ENCODE measurements at regions not wholly inside any gene's neighbourhood (a gene's known extent, or its start where the extent isn't known, plus 50 kb on each side); places are given as distances from the start of the nearest gene placed in this dataset.

DNA sequence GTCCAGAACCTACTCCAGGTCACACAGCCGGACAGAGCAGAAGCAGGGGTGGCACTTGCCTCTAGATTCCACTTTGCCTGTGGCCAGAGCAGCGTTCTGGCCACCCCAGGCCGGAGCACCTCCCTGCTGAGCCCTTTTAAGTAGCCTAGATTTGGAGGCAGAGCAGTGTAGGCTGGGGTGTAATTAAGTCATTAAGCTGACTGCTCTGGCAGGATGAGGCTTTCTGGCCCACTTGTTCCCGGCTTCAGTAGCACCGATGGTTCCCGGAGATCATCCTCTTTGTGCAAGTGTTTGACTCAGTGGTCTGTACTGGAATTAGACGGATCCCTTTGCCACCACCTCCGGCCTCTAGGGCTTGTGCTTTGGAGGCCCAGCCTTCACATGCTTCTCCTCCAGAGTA lies 281.9 kb upstream of the ANKRD55 start:
- DNase-seq: no peak

DNA sequence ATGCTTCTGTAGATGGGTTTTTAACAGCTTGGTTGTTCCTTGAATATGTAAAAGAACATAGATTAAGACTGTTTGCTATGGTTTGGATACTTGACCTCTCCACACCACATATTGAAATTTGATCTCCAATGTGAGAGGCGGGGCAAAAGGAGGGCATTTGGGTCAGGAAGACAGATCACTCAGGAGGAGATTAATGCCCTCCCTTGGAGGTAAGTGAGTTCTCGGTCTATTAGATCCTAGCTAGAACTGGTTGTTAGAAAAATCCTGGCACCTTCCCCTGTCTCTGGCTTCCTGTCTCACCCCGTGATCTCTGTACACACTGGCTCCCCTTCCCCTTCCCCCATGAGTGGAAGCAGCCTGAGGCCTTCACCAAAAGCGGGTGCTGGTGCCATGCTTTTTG lies 281.1 kb upstream of the ANKRD55 start:
- DNase-seq: no peak

DNA sequence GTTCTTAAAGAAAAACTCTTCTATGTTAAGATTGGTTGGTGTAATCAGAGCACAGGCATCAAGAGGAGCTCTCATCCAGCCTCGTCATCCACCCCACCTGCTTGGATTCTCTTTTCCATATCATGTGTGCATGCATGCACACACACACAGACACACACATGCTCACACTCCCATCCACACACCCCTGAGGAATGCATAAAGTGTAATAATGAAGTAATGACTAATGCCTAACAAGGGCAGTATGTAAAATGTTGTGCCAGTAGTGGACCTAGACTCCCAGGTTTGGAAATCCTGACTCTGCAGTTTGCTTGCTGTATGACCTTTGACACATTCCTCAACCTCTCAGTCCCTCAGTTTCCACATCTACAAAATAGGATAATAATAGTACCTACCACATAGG lies 280.0 kb upstream of the ANKRD55 start:
- DNase-seq: no peak

DNA sequence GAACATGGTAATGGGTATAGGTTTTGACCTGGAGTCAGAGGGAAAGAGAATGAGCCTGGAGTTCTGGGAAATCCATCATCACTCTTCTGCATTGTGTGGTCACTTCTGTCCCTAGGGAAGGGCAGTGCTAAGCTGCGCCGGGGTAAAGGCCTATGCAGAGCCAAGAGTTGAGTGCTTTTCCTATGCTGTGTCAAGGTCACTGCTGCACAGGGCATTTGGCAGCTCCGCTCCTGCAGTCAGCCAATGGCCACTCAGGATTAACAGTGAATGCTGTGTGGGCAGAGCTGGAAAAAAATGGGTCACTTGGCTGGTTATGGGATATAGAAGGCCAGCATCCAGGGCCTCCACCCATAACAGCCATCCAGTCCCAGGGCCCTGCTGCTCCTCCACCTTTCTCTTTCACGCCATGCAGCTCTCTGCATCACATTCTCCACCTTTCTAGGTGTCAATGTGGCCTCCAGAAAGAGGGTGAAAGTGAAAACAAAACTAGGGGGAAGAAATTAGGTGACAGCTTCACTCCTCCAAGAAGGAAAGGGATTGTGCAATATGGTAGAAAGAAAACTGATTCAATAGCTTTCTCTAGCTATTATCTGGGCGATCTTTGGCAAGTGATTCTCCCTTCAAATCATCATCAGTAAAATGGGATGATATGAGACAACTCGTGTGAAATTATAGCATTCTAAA lies 279.3 kb upstream of the ANKRD55 start:
- DNase-seq: no peak

DNA sequence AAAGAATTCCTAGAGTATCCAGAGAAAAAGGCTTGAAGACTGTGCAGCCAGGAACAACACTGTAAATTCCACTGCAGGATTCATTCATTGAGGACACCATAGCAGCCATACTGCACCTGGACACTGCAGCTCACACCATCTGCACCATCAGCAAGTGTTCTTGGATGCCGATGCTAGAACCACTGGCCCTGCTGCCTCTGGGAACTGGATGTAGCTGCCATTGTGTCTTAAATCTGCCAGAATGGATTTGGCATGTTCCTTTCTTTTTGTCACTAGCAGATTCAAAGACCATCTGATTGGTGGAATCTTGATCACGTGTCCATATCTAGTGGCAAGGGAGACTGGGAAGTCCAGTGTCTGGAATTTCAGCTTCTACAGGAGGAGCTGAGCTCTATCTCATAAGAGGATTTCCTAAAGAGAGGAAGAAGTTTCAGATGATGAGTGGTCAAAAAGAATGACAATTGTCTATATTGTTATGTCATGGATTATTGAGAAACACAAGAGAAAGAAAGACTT lies 278.3 kb upstream of the ANKRD55 start:
- peak in 1 of 3 donors; percentile 57 for DNase-seq

DNA sequence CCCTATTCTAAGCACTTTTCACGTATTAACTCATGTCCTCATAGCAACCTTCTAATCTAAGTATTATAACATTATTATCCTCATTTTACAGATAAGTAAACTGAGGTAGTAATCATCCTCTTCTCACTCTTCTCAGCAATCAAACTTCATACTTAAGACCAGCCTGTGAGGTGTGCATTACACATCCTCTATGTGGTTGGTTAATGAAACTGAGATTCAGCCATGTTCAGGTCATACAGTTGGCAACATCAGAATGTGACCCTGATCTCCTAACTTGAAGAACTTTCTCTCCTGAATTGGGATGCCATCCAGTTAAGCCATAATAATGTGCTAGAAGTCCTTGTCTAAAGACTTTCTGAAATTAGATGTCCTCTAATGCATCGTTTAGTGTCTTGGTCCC lies 275.1 kb upstream of the ANKRD55 start:
- no peak for DNase-seq

DNA sequence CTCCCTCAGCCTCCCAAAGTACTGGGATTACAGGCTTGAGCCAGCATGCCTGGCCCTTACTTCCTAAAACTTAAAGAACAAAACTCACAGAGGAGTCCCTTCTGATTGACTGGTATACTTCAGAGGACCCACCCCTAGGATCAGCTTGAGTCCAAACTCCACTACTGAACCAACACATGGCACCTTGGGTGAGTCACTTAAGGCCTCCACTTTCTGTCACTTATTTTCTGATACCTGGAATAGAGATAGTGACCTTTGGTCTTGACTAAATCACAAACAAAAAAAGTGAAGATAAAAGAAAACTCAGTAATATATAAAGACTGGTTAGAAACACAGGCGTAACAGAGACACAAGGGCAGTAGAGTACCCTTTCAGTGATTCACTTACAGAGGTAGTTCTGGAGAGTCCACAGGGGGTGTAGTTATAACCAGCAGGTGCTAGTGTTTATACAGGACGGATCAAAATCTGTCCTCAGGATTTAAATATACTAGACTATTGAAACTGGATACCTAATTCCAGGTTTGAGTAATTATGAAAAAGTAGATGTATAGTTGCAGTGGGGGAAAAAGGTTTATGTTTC lies 274.3 kb upstream of the ANKRD55 start:
- DNase-seq: no peak

DNA sequence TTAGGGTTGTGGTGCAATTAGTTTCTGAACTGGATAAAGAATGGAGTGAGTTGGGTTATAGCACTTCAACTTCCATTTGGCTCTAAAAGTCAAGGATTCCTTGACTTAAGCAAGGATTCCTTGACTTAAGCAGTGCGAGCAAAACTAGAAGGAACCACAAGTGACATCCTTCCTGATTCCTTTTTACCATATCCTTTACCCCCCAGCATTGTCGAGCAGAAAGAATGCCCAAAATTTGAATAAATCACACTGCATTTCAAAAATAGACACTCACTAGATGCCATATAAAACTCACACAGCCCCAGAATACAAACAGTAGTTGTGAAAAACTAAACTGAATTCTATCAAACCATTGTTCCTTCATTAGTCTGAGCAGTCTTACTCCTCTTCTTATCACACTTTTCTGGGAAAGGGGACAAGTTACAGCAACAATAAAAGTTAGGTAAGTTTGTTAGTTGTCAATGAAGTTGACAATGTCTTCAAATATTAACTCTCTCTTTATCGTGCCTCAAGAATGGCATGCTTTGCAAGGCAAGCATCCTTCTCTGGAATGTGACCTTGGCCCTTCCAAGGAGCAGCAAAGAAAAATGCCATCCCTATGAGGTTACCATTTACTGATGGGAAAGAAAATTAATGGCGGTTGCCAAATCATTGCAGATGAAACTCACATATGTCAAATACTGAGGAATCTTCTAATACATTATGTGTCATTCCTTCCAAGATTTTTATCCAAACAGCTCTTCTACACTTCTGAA lies 273.3 kb upstream of the ANKRD55 start:
- peak in 1 of 3 donors; percentile 35 for DNase-seq

DNA sequence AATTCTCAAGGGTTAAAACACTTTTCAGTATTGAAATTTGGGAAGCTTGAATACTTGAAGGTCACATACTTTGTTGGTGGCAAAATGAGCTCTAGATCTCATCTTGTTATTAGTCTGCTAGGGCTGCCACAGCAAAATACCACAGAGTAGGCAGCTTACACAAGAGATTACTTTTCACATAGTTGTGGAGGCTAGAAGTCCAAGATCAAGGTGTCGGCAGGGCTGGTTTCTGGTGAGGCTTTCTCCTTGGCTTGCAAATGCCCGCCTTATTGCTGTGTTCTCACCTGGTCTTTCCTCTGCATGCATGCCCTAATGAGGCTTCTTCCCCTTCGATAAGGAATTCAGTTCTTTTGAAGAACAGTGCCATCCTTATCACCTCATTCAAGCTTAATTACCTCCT lies 270.8 kb upstream of the ANKRD55 start:
- no peak for DNase-seq

DNA sequence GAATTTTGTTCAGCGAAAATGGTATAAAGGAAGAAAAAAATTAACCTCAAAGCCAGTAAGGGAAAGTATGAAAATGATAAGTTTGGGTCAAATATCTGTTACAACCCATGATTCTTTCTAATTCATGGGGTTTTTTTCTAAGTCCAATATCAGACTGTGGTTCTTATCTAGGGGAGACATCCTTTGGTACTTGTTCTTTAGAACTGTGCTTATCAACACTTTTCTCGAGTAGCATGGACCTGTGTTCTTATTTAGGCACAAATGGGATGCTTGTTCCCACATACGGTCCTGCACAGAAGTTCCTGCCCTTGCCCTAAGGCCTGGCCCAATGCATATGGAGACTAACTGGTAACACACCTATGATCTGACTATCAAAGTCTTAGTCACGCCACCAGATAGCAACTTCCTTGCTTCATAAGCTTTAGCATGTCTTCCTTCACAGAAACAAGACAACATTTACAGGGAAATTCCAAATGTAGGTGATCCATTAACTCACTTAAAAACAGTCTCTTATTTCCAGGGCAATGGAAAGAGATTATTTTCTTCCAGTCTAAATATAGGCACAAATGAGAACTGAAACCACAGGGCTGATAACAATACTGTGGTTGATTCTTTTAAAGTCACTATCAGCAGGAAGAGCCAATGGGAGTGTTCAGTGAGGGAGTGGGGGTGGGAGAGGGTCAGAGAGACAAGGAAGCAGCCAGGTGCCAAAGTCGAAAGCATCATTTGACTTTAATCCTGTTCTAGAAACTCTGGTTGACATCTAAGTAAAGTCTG lies 268.8 kb upstream of the ANKRD55 start:
- no peak for DNase-seq

DNA sequence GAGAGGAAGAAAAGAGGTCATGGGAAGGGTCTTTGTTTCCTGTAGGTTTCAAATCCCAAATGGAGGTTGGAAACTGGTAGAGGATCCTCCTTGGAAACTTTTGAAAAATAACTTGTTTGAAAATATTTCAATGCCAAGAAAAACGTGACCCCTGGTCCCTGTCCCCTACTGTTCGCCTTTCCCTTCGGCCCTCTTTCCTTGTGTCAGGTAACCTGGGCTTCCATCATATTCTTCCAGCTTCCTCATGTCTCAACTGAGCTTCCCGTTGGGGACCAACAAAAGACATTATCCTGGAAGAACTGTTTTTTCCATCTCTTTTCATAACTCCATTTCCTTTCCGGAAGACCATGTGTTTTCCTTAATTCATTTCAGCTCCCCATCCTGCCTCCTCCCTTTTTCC lies 266.8 kb upstream of the ANKRD55 start:
- no peak for DNase-seq

DNA sequence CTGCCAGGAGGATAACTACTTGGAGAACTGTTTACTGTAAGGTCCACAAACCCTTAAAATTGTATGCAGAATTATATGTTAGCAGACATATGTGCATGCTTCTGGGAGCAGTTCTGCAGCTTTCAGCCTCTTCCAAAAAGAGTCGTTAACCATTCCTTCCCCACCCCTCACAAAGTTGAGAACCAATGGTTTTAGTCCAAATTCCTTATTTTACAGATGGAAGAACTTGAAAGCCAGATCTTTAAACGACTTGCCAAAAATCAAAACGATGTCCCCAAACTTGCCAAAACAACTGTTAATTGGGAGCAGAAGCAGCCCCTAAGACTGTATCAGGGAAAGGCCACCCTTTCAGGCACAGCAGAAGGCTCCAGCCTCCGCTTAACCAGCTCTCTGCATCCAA lies 266.4 kb upstream of the ANKRD55 start:
- no peak for DNase-seq

DNA sequence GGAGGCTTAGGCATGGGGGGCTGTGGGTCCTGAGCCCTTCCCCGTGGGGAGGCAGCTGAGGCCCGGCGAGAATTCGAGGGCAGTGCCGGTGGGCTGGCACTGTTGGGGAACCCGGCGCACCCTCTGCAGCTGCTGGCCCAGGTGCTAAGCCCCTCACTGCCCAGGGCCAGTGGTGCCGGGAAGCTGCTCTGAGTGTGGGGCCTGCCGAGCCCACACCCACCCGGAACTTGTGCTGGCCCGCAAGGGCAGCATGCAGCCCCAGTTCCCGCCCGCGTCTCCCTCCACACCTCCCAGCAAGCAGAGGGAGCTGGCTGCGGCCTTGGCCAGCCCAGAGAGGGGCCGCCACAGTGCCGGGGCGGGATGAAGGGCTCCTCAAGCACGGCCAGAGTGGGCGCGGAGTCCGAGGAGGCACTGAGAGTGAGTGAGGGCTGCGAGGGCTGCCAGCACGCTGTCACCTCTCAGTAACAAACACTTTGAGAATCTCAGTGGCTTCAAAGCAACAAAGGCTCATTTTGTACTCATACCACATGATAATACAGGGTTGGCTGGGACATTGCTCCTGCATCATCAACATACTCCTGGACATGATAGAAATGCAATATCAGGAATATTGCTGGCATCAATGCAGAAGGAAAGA lies 265.7 kb upstream of the ANKRD55 start:
- DNase-seq: no peak

DNA sequence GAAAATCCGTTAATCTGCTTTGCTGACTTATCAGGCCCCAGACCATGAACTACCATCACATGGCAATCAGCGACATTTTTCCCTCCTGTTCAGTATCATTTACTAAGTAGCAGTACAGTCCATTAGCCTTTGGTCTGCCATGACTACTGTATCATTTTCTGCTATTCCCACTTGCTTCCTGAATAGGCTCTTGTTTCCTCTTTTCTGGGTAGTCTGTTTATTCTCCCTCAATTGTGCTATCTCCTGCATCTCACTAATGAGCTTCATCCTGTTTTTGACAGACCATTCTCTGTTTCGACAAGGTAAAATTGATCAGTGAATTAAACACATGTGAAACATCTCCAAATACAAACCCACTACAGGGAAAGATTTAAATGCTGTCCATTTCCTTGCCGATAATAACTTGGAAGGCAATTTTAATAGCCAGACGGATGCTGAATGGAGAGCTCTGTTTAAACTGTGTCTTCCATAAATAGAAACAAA lies 263.5 kb upstream of the ANKRD55 start:
- no peak for DNase-seq

DNA sequence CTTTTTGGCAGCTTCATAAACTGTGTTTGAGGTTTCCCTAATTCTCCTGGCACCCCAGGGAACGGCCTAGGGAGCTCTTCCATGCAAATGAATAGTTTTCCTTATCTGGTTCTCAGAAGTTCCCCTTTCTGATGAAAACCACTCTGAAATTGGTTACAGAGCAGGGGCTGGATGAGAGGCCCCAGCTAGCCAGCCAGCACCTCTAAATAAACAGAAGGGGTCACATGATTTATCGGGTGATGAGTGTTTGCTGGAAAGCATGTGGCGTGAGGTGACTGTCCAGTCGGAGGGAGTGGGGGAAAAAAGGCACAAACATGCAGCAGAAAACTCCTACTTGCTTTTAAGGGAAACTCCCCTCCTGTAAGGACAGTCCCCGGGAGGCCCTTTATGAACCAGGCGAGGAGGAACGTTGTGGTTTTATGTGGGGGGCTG lies 261.2 kb upstream of the ANKRD55 start:
- peak in 2 of 3 donors; percentile 47 to 74 for DNase-seq

DNA sequence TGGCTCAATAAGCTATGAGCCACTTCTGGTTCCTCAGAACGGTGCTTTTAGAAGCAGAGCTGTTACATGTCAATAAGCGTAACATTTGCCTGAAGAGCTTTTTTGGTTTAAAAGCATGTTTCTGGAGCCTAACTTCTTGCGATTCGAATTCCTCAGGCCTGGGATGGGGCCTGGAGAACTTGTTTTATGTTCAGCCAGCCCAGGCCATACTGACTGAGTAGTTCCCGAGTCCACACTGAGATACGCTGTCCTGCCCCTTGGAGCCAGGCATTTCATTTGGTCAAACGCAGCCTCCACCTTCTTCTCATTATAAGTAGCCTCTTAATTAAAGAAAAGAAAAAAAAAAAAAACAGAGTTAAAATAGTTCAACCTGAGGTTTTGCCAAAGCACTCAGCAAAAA lies 260.6 kb upstream of the ANKRD55 start:
- DNase-seq: no peak

DNA sequence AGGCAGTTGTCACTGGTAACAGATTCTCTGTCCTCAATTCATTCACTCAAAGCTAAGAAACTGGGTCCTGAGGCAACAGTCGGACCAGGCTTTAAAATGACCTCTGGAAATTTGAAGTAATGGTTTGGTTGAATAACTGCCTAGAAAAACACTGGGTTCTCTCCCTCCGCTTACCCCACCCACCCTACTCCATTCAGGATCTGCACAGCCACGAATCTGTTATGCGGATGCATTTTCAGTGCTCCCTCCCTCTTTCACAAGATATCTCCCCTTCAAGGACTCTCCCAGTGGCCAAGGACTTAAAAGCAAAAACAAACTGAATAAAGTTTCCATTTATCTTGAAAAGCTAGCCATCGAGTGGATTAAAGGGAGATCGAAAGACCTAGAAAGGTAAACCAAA lies 260.2 kb upstream of the ANKRD55 start:
- DNase-seq: no peak

DNA sequence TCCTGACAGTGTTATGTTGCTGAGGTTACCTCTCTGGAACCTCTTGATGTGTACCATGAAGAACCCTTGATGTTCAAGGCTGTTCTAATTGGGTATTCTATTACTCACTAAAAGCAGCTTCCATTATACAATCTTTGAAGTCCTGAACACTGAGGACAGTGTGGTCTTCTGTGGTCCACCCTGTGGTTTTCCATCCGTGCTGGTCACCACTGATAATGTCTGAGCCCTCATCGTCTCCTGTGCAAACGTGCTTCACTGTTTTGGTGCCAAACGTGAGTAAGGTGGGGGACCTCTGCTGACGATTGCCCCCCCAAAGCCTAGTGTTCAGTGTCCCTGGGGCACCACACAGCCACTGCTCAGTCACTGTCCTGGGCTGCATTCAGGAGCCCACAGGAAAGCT lies 259.7 kb upstream of the ANKRD55 start:
- DNase-seq: no peak

DNA sequence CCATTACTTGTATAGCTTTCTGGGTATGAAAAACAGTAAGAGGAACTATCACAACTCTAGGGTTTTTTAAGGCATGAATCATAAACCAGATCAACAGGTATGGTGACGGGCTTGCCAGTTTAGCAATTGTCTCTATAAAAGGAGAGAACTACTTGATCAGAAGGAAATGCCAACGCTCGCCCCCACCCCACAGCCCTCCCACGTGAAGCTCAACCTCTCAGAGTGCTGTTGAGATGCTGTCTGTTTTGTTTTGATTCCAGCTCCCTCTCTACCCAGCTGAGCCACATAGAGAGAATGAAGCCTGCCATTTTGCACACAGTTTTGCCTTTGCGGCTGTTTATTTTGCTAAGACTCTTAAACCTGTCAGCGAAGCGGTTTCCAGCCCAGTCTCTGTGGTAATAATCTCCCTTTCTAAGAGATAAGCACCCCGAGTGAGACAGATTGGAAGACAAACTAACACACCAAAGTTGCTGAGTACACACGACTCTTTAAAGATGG lies 257.9 kb upstream of the ANKRD55 start:
- DNase-seq: no peak

DNA sequence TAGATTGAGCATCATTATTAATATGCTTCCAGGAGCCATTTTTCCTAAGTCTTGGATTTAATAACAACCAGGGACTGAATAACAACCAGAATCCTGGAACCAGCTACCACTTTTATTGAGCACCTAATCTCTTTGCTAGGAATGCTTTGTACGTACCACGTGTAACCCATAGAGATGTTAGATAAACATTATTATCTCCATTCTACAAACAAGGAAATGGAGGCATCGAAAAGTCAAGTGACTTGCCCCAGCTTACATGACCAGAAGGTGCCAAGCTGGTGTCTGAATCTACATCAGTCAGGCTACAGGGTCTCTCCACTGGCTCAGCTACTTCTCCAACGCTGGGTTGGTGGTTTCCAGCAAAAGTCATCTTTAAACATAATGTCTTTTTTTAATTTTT lies 256.1 kb upstream of the ANKRD55 start:
- no peak for DNase-seq

DNA sequence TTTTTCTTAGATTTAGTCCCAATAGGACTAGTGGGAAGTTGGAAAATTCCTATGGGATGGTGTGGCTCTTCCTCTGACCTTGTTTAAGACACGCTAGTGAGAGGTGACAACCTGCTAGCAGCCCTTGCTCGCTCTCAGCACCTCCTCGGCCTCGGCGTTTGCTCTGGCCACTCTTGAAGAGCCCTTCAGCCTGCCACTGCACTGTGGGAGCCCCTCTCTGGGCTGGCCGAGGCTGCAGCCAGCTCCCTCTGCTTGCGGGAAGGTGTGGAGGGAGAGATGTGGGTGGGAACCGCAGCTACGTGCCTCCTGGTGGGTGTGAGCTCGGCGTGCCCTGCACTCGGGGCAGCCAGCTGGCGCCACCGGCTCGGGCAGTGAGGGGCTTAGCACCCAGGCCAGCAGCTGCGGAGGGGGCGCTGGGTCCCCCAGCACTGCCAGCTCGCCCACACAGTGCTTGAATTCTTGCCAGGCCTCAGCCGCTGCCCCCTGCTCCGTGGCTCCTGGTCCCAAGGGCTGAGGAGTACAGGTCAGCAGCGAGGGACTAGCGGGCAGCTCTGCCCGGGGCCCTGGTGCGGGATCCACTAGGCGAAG lies 254.5 kb upstream of the ANKRD55 start:
- no peak for DNase-seq

All from muscle of back (tissue), 3 donors.